HepG2 (cell line): ENCODE measurements at regions not wholly inside any gene's neighbourhood (a gene's known extent, or its start where the extent isn't known, plus 50 kb on each side); places are given as distances from the start of the nearest gene placed in this dataset.

Experiments used
- FOXM1 ChIP-seq: sonication (generic); formaldehyde crosslinking; IDR thresholded peaks from 2 replicates; pipeline ENCODE4 v1.5.0; 2020; ENCODE audit warnings: missing genetic modification reagents
- FOXP1 ChIP-seq, 2 experiments: fragments of 450-650 bp in 1 of 2; IDR thresholded peaks; 2 replicates each; pipeline ENCODE4 v1.6.1; 2017 to 2018; ENCODE audit warnings: antibody characterized with exemption in 1 of 2
- GATAD2A ChIP-seq: IDR thresholded peaks from 2 replicates; pipeline ENCODE4 v1.6.1; 2016
- GFI1 ChIP-seq: sonication (generic); formaldehyde crosslinking; IDR thresholded peaks from 2 replicates; pipeline ENCODE4 v1.5.0; 2020; ENCODE audit warnings: missing genetic modification reagents, mild to moderate bottlenecking, borderline replicate concordance
- GTF2F1 ChIP-seq: fragments of 150-350 bp; IDR thresholded peaks from 2 replicates; pipeline ENCODE4 v1.6.1; 2014; ENCODE audit warnings: low read length
- HNF4A ChIP-seq: sonication (generic); formaldehyde crosslinking; IDR thresholded peaks from 2 replicates; pipeline ENCODE4 v1.4.0; 2020; ENCODE audit warnings: missing genetic modification reagents
- KLF11 ChIP-seq: IDR thresholded peaks from 2 replicates; pipeline ENCODE4 v1.6.1; 2016; ENCODE audit warnings: missing compliant biosample characterization
- POGK ChIP-seq: sonication (generic); formaldehyde crosslinking; conservative IDR thresholded peaks from 2 replicates; pipeline ENCODE4 v1.8.0; 2022; ENCODE audit warnings: mild to moderate bottlenecking, moderate library complexity, missing genetic modification reagents
- POGZ ChIP-seq: sonication (generic); formaldehyde crosslinking; IDR thresholded peaks from 2 replicates; pipeline ENCODE4 v1.4.0; 2020; ENCODE audit warnings: mild to moderate bottlenecking, missing genetic modification reagents
- SP4 ChIP-seq: sonication (generic); formaldehyde crosslinking; IDR thresholded peaks from 2 replicates; pipeline ENCODE4 v1.8.1; 2023; ENCODE audit warnings: mild to moderate bottlenecking, missing genetic modification reagents
- TEAD3 ChIP-seq: optimal IDR thresholded peaks from 2 replicates; pipeline ENCODE3; 2016; ENCODE audit warnings: borderline replicate concordance
- TFE3 ChIP-seq: IDR thresholded peaks from 2 replicates; pipeline ENCODE4 v1.6.1; 2016
- TOPORS ChIP-seq: sonication (generic); formaldehyde crosslinking; IDR thresholded peaks from 2 replicates; pipeline ENCODE4 v1.8.0; 2023; ENCODE audit warnings: mild to moderate bottlenecking, missing genetic modification reagents
- U2AF1 ChIP-seq: fragments of 200-400 bp; formaldehyde crosslinking; optimal IDR thresholded peaks from 2 replicates; pipeline ENCODE3; 2017; ENCODE audit warnings: mild to moderate bottlenecking, low read depth, low read length
- ZKSCAN5 ChIP-seq: sonication (generic); formaldehyde crosslinking; IDR thresholded peaks from 2 replicates; pipeline ENCODE4 v1.5.1; 2020; ENCODE audit warnings: mild to moderate bottlenecking, missing genetic modification reagents
- ZNF224 ChIP-seq: sonication (generic); formaldehyde crosslinking; IDR thresholded peaks from 2 replicates; pipeline ENCODE4 v1.5.0; 2020; ENCODE audit warnings: mild to moderate bottlenecking, missing genetic modification reagents
- ZNF264 ChIP-seq: sonication (generic); formaldehyde crosslinking; IDR thresholded peaks from 2 replicates; pipeline ENCODE4 v1.4.0; 2020; ENCODE audit warnings: missing genetic modification reagents
- ZNF281 ChIP-seq: sonication (generic); formaldehyde crosslinking; IDR thresholded peaks from 2 replicates; pipeline ENCODE4 v1.4.0; 2020; ENCODE audit warnings: missing genetic modification reagents, borderline replicate concordance
- ZNF317 ChIP-seq: sonication (generic); formaldehyde crosslinking; IDR thresholded peaks from 2 replicates; pipeline ENCODE4 v1.5.0; 2020; ENCODE audit warnings: mild to moderate bottlenecking, missing genetic modification reagents
- ZNF678 ChIP-seq: sonication (generic); formaldehyde crosslinking; IDR thresholded peaks from 2 replicates; pipeline ENCODE4 v1.4.0; 2020; ENCODE audit warnings: mild to moderate bottlenecking, missing genetic modification reagents
- TF ChIP-seq, protein P1 (sequence below): sonication (generic); formaldehyde crosslinking; IDR thresholded peaks from 2 replicates; pipeline ENCODE4 v1.4.0; 2020; ENCODE audit warnings: missing genetic modification reagents

GRCh38 chr6:81863123-81863522, 110.6 kb upstream of the TENT5A start (continued):
- TF ChIP-seq ZNF281 (CRISPR knock-in tag) (no peak), U2AF1 (no peak), GATAD2A (CRISPR knock-in tag) (peak; percentile 75), TEAD3 (CRISPR knock-in tag) (peak; percentile 86), FOXM1 (no peak), GFI1 (peak; percentile 32; the same call in 1 of the 2 replicates), POGZ (peak; percentile 60), TFE3 (CRISPR knock-in tag) (0 out of 2 replicates have a peak, but pooled peaks have one; percentile 35), GTF2F1 (no peak), SP4 (CRISPR knock-in tag) (no peak), HNF4A (CRISPR knock-in tag) (peak; percentile 46), KLF11 (CRISPR knock-in tag) (no peak), POGK (CRISPR knock-in tag) (no peak), ZKSCAN5 (CRISPR knock-in tag) (no peak), FOXP1 (IDR thresholded peaks at IDR 0.05) (no peak), FOXP1 (CRISPR knock-in tag; IDR thresholded peaks at IDR 0.05) (peak; percentile 82), TOPORS (CRISPR knock-in tag) (no peak), ZNF678 (CRISPR knock-in tag) (no peak), ZNF224 (no peak), ZNF264 (CRISPR knock-in tag) (no peak), ZNF317 (CRISPR knock-in tag) (no peak)
- TF ChIP-seq, protein P1, sequence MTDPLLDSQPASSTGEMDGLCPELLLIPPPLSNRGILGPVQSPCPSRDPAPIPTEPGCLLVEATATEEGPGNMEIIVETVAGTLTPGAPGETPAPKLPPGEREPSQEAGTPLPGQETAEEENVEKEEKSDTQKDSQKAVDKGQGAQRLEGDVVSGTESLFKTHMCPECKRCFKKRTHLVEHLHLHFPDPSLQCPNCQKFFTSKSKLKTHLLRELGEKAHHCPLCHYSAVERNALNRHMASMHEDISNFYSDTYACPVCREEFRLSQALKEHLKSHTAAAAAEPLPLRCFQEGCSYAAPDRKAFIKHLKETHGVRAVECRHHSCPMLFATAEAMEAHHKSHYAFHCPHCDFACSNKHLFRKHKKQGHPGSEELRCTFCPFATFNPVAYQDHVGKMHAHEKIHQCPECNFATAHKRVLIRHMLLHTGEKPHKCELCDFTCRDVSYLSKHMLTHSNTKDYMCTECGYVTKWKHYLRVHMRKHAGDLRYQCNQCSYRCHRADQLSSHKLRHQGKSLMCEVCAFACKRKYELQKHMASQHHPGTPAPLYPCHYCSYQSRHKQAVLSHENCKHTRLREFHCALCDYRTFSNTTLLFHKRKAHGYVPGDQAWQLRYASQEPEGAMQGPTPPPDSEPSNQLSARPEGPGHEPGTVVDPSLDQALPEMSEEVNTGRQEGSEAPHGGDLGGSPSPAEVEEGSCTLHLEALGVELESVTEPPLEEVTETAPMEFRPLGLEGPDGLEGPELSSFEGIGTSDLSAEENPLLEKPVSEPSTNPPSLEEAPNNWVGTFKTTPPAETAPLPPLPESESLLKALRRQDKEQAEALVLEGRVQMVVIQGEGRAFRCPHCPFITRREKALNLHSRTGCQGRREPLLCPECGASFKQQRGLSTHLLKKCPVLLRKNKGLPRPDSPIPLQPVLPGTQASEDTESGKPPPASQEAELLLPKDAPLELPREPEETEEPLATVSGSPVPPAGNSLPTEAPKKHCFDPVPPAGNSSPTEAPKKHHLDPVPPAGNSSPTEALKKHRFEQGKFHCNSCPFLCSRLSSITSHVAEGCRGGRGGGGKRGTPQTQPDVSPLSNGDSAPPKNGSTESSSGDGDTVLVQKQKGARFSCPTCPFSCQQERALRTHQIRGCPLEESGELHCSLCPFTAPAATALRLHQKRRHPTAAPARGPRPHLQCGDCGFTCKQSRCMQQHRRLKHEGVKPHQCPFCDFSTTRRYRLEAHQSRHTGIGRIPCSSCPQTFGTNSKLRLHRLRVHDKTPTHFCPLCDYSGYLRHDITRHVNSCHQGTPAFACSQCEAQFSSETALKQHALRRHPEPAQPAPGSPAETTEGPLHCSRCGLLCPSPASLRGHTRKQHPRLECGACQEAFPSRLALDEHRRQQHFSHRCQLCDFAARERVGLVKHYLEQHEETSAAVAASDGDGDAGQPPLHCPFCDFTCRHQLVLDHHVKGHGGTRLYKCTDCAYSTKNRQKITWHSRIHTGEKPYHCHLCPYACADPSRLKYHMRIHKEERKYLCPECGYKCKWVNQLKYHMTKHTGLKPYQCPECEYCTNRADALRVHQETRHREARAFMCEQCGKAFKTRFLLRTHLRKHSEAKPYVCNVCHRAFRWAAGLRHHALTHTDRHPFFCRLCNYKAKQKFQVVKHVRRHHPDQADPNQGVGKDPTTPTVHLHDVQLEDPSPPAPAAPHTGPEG (CRISPR knock-in tag), result no peak
